Thyroid gland (tissue), 4 donors: ENCODE measurements at regions not wholly inside any gene's neighbourhood (a gene's known extent, or its start where the extent isn't known, plus 50 kb on each side); places are given as distances from the start of the nearest gene placed in this dataset.

Experiments
- CTCF ChIP-seq, 6 experiments: fragments of 200-600 bp in 3 of 6; fragments of 450-650 bp in 3 of 6; sonication (generic) in 3 of 6; IDR thresholded peaks; one replicate each; pipeline ENCODE4 v1.5.1; 2016 to 2019; ENCODE audit warnings: antibody characterized with exemption in 6 of 6, mild to moderate bottlenecking in 2 of 6, inconsistent platforms in 1 of 6, moderate library complexity in 1 of 6
- POLR2A ChIP-seq, 2 donors: fragments of 450-650 bp; IDR thresholded peaks; one replicate each; pipeline ENCODE4 v1.6.1; 2017; ENCODE audit warnings: antibody characterized with exemption in 2 of 2, mild to moderate bottlenecking in 2 of 2, moderate library complexity in 1 of 2

- no peak for TF ChIP-seq CTCF (IDR thresholded peaks at IDR 0.05)
- no peak for TF ChIP-seq POLR2A (IDR thresholded peaks at IDR 0.05)
Measured at GRCh38 chr2:60212181-60212945, 341.1 kb downstream of the BCL11A start.
